ENCODE measurements at regions not wholly inside any gene's neighbourhood (a gene's known extent, or its start where the extent isn't known, plus 50 kb on each side); places are given as distances from the start of the nearest gene placed in this dataset.

GRCh38 chr3:69567023-69567709 lies 172.1 kb upstream of the MITF start:
- TF ChIP-seq POLR2AphosphoS5 (IDR thresholded peaks at IDR 0.05; ENCODE audit: low read depth, low read length) = no peak
- TF ChIP-seq CTCF (IDR thresholded peaks at IDR 0.05) = no peak
- no peak for TF ChIP-seq TAF1 (IDR thresholded peaks at IDR 0.05; ENCODE audit: borderline replicate concordance, low read depth, low read length)

Measured in SK-N-SH (cell line).